ENCODE measurements at regions not wholly inside any gene's neighbourhood (a gene's known extent, or its start where the extent isn't known, plus 50 kb on each side); places are given as distances from the start of the nearest gene placed in this dataset.

- Histone ChIP-seq H3K4me1 (no peaks in the 10 kb centered on the region), H3K27ac (no peak overlapping the region), H3K36me3 (no peaks in the 10 kb centered on the region), H3K4me3 (no peak overlapping the region), H3K9me3 (peaks cover 8% of the 10 kb centered on the region), H3K27me3 (ENCODE audit: low read depth) (no peaks in the 10 kb centered on the region)
- intact Hi-C loops (cut with DNase I) = no loop called here
- no peak for DNase-seq
- no peak for TF ChIP-seq CTCF (IDR thresholded peaks at IDR 0.05)
- no peak for ATAC-seq
These were observed 80.6 kb downstream of the MFSD1 start for GRCh38 chr3:158882445-158882844.

- DNase-seq (no peak), ATAC-seq (no peak)
- Histone ChIP-seq H3K9me3 (no peaks in the 10 kb centered on the region), H3K4me1 (no peaks in the 10 kb centered on the region), H3K4me3 (no peak overlapping the region), H3K27ac (no peak overlapping the region), H3K36me3 (no peaks in the 10 kb centered on the region), H3K27me3 (ENCODE audit: low read depth) (no peaks in the 10 kb centered on the region)
- intact Hi-C loops (cut with DNase I) = no loop called here
- TF ChIP-seq CTCF (IDR thresholded peaks at IDR 0.05) = no peak
These were observed 94.9 kb downstream of the MFSD1 start for GRCh38 chr3:158896729-158897128.

- DNase-seq (no peak), ATAC-seq (no peak)
- H3K4me3 ChIP-seq = no peak overlapping the region
- H3K4me1 ChIP-seq = no peaks in the 10 kb centered on the region
- no peak for TF ChIP-seq CTCF (IDR thresholded peaks at IDR 0.05)
- H3K27me3 ChIP-seq (ENCODE audit: low read depth) = no peaks in the 10 kb centered on the region
- intact Hi-C loops (cut with DNase I) = no loop called here
- H3K27ac ChIP-seq = no peak overlapping the region
- H3K9me3 ChIP-seq = no peaks in the 10 kb centered on the region
- no peaks in the 10 kb centered on the region for H3K36me3 ChIP-seq
These were observed 104.9 kb downstream of the MFSD1 start for GRCh38 chr3:158906749-158907148.

- no peaks in the 10 kb centered on the region for H3K27me3 ChIP-seq (ENCODE audit: low read depth)
- intact Hi-C loops (cut with DNase I) = no loop called here
- H3K27ac ChIP-seq = no peak overlapping the region
- no peak overlapping the region for H3K4me3 ChIP-seq
- no peak for ATAC-seq
- DNase-seq = no peak
- no peaks in the 10 kb centered on the region for H3K9me3 ChIP-seq
- no peak for TF ChIP-seq CTCF (IDR thresholded peaks at IDR 0.05)
- H3K4me1 ChIP-seq = no peaks in the 10 kb centered on the region
- no peaks in the 10 kb centered on the region for H3K36me3 ChIP-seq
These were observed 106.4 kb downstream of the MFSD1 start for GRCh38 chr3:158908187-158908734.

GRCh38 chr3:158909870-158910269 lies 108.0 kb downstream of the MFSD1 start:
- no peak for DNase-seq
- intact Hi-C loops (cut with DNase I) = no loop called here

More at GRCh38 chr3:158909870-158910269, 108.0 kb downstream of the MFSD1 start:
- TF ChIP-seq CTCF (IDR thresholded peaks at IDR 0.05) = no peak
- H3K27me3 ChIP-seq (ENCODE audit: low read depth) = no peaks in the 10 kb centered on the region
- ATAC-seq = no peak
- H3K4me3 ChIP-seq = no peak overlapping the region
- no peaks in the 10 kb centered on the region for H3K36me3 ChIP-seq
- no peaks in the 10 kb centered on the region for H3K4me1 ChIP-seq
- H3K9me3 ChIP-seq = no peaks in the 10 kb centered on the region
- H3K27ac ChIP-seq = no peak overlapping the region
